SK-N-SH treated with all-trans-retinoic acid at 6 μM for 48 hours (cell line): ENCODE measurements at regions not wholly inside any gene's neighbourhood (a gene's known extent, or its start where the extent isn't known, plus 50 kb on each side); places are given as distances from the start of the nearest gene placed in this dataset.

Experiments
- BACH2 ChIP-seq: fragments of 250-450 bp; sonication (Bioruptor Pico); IDR thresholded peaks from 2 replicates; pipeline ENCODE4 v1.9.0; 2021; ENCODE audit warnings: mild to moderate bottlenecking, borderline replicate concordance
- ESRRG ChIP-seq: fragments of 250-450 bp; sonication (Bioruptor Pico); IDR thresholded peaks from 2 replicates; pipeline ENCODE4 v1.6.1; 2021; ENCODE audit warnings: mild to moderate bottlenecking
- PATZ1 ChIP-seq: fragments of 250-450 bp; sonication (Bioruptor Pico); IDR thresholded peaks from 2 replicates; pipeline ENCODE4 v1.8.0; 2020; ENCODE audit warnings: mild to moderate bottlenecking, moderate library complexity, borderline replicate concordance
- SNAI2 ChIP-seq: fragments of 250-450 bp; sonication (Bioruptor Pico); IDR thresholded peaks from 2 replicates; pipeline ENCODE4 v1.5.0; 2020; ENCODE audit warnings: mild to moderate bottlenecking, moderate library complexity
- TCF4 ChIP-seq: fragments of 250-450 bp; sonication (Bioruptor Pico); IDR thresholded peaks from 2 replicates; pipeline ENCODE4 v1.8.0; 2021; ENCODE audit warnings: mild to moderate bottlenecking, moderate library complexity, borderline replicate concordance
- TOX ChIP-seq: fragments of 250-450 bp; sonication (Bioruptor Pico); IDR thresholded peaks from 2 replicates; pipeline ENCODE4 v1.8.0; 2021; ENCODE audit warnings: mild to moderate bottlenecking, moderate library complexity, borderline replicate concordance
- ZFP30 ChIP-seq: fragments of 450-650 bp; formaldehyde crosslinking; IDR thresholded peaks from 2 replicates; pipeline ENCODE4 v1.5.0; 2022; ENCODE audit warnings: mild to moderate bottlenecking, moderate library complexity
- ZNF565 ChIP-seq: fragments of 450-650 bp; formaldehyde crosslinking; conservative IDR thresholded peaks from 2 replicates; pipeline ENCODE4 v1.5.0; 2020; ENCODE audit warnings: low read depth, mild to moderate bottlenecking, moderate library complexity

GRCh38 chr13:44063467-44063866 lies 183.8 kb downstream of the LACC1 start:
- TF ChIP-seq PATZ1 (CRISPR knock-in tag), result no peak
- no peak for TF ChIP-seq SNAI2 (CRISPR knock-in tag)
- no peak for TF ChIP-seq TCF4 (CRISPR knock-in tag)
- TF ChIP-seq ESRRG (CRISPR knock-in tag), result no peak
- no peak for TF ChIP-seq BACH2
- TF ChIP-seq ZNF565 (CRISPR knock-in tag), result no peak
- no peak for TF ChIP-seq ZFP30
- TF ChIP-seq TOX (CRISPR knock-in tag), result no peak
